Neural progenitor cell (in vitro differentiated cells): ENCODE measurements at regions not wholly inside any gene's neighbourhood (a gene's known extent, or its start where the extent isn't known, plus 50 kb on each side); places are given as distances from the start of the nearest gene placed in this dataset.

Experiments
- DNase-seq: peaks from one replicate; pipeline ENCODE4 v3.0.0-alpha.2; 2016; ENCODE audit warnings: low spot score
- H2AFZ ChIP-seq: fragments of 200-600 bp; sonication (generic); replicated peaks from 2 replicates; pipeline ENCODE4 v1.6.1; 2016; ENCODE audit warnings: antibody characterized with exemption
- H3F3A ChIP-seq: fragments of 200-600 bp; sonication (generic); 2 replicates; pipeline ENCODE4 v1.6.1; 2016; ENCODE audit warnings: antibody characterized with exemption, low read depth
- H3K27ac ChIP-seq: fragments of 200-600 bp; sonication (generic); 2 replicates; pipeline ENCODE4 v1.5.1; 2016; ENCODE audit warnings: mild to moderate bottlenecking
- H3K27me3 ChIP-seq: fragments of 200-600 bp; sonication (generic); 2 replicates; pipeline ENCODE4 v1.6.1; 2016; ENCODE audit warnings: mild to moderate bottlenecking, moderate library complexity
- H3K36me3 ChIP-seq: fragments of 200-600 bp; sonication (generic); 2 replicates; pipeline ENCODE4 v1.5.1; 2016
- H3K4me1 ChIP-seq: fragments of 200-600 bp; sonication (generic); 2 replicates; pipeline ENCODE4 v1.6.1; 2016; ENCODE audit warnings: mixed run types
- H3K4me2 ChIP-seq: fragments of 200-600 bp; sonication (generic); 2 replicates; pipeline ENCODE4 v1.6.1; 2016
- H3K4me3 ChIP-seq: fragments of 200-600 bp; sonication (generic); 2 replicates; pipeline ENCODE4 v1.5.1; 2016
- H3K79me2 ChIP-seq: fragments of 200-600 bp; sonication (generic); 2 replicates; pipeline ENCODE4 v1.6.1; 2016; ENCODE audit warnings: low read depth
- H3K9ac ChIP-seq: fragments of 200-600 bp; sonication (generic); 2 replicates; pipeline ENCODE4 v1.6.1; 2016
- H3K9me3 ChIP-seq: fragments of 200-600 bp; sonication (generic); 2 replicates; pipeline ENCODE4 v1.5.1; 2016; ENCODE audit warnings: low read depth
- H4K20me1 ChIP-seq: fragments of 200-600 bp; sonication (generic); 2 replicates; pipeline ENCODE4 v1.6.1; 2016; ENCODE audit warnings: low read depth
- H3K27ac Mint-ChIP-seq: 3 replicates; pipeline ENCODE4 v1.8.0; 2021; ENCODE audit warnings: mixed read lengths
- H3K27me3 Mint-ChIP-seq: 2 replicates; pipeline ENCODE4 v1.8.0; 2022; ENCODE audit warnings: low read depth, mild to moderate bottlenecking, inconsistent platforms, moderate library complexity, mixed read lengths; ENCODE audit not compliant: insufficient read depth
- H3K36me3 Mint-ChIP-seq: 3 replicates; pipeline ENCODE4 v1.8.0; 2021; ENCODE audit warnings: mixed read lengths
- H3K4me1 Mint-ChIP-seq: 3 replicates; pipeline ENCODE4 v1.8.0; 2021; ENCODE audit warnings: mixed read lengths
- H3K4me3 Mint-ChIP-seq: 3 replicates; pipeline ENCODE4 v1.8.0; 2021; ENCODE audit warnings: mild to moderate bottlenecking, moderate library complexity, mixed read lengths
- H3K9me3 Mint-ChIP-seq: 3 replicates; pipeline ENCODE4 v1.8.0; 2020; ENCODE audit warnings: mixed read lengths
- CTCF ChIP-seq: fragments of 200-600 bp; sonication (generic); IDR thresholded peaks from 2 replicates; pipeline ENCODE4 v1.5.1; 2017; ENCODE audit warnings: antibody characterized with exemption, mild to moderate bottlenecking
- EZH2 ChIP-seq: fragments of 200-600 bp; sonication (generic); IDR thresholded peaks from 2 replicates; pipeline ENCODE4 v1.6.1; 2017; ENCODE audit warnings: antibody characterized with exemption, mild to moderate bottlenecking, moderate library complexity
- EZH2phosphoT487 ChIP-seq: fragments of 200-600 bp; sonication (generic); IDR thresholded peaks from 2 replicates; pipeline ENCODE4 v1.6.1; 2017; ENCODE audit warnings: antibody characterized with exemption

GRCh38 chr2:220336771-220337170 lies 709.3 kb downstream of the SLC4A3 start:
- no peak for DNase-seq
- no peak for TF ChIP-seq EZH2phosphoT487
- no peak for TF ChIP-seq CTCF
- no peak for TF ChIP-seq EZH2
- no peak overlapping the region for H3K27ac Mint-ChIP-seq
- Histone ChIP-seq H3K27ac (no peak overlapping the region), H3K4me3 (no peak overlapping the region), H3K9me3 (no peaks in the 10 kb centered on the region), H3K79me2 (no peaks in the 10 kb centered on the region), H3F3A (no peaks in the 10 kb centered on the region), H3K27me3 (no peaks in the 10 kb centered on the region), H3K36me3 (no peaks in the 10 kb centered on the region), H3K9ac (no peak overlapping the region), H3K4me2 (no peak overlapping the region), H4K20me1 (no peaks in the 10 kb centered on the region), H3K4me1 (no peaks in the 10 kb centered on the region), H2AFZ (no peak overlapping the region)
- H3K4me3 Mint-ChIP-seq = no peak overlapping the region
- no peaks in the 10 kb centered on the region for H3K36me3 Mint-ChIP-seq
- H3K27me3 Mint-ChIP-seq = peaks cover 3% of the 10 kb centered on the region
- H3K9me3 Mint-ChIP-seq = peaks cover 9% of the 10 kb centered on the region
- peaks cover 6% of the 10 kb centered on the region for H3K4me1 Mint-ChIP-seq

GRCh38 chr2:220337611-220338440 lies 710.4 kb downstream of the SLC4A3 start:
- H3K9me3 Mint-ChIP-seq = peaks cover 2% of the 10 kb centered on the region
- no peaks in the 10 kb centered on the region for H3K36me3 Mint-ChIP-seq
- Histone ChIP-seq H3F3A (no peaks in the 10 kb centered on the region), H3K9me3 (no peaks in the 10 kb centered on the region), H3K4me3 (no peak overlapping the region), H3K79me2 (no peaks in the 10 kb centered on the region), H3K4me2 (no peak overlapping the region), H2AFZ (no peak overlapping the region), H4K20me1 (no peaks in the 10 kb centered on the region), H3K4me1 (no peaks in the 10 kb centered on the region), H3K36me3 (no peaks in the 10 kb centered on the region), H3K27ac (no peak overlapping the region), H3K9ac (no peak overlapping the region), H3K27me3 (no peaks in the 10 kb centered on the region)
- no peak overlapping the region for H3K27ac Mint-ChIP-seq
- no peak overlapping the region for H3K4me3 Mint-ChIP-seq
- no peak for DNase-seq
- TF ChIP-seq EZH2phosphoT487 (no peak), CTCF (no peak), EZH2 (no peak)
- H3K4me1 Mint-ChIP-seq = peaks cover 6% of the 10 kb centered on the region
- peaks cover 3% of the 10 kb centered on the region for H3K27me3 Mint-ChIP-seq

GRCh38 chr2:220341014-220341413 lies 713.6 kb downstream of the SLC4A3 start:
- Histone ChIP-seq H3K79me2 (no peaks in the 10 kb centered on the region), H3K4me3 (no peak overlapping the region), H4K20me1 (no peaks in the 10 kb centered on the region), H3K36me3 (no peaks in the 10 kb centered on the region), H3K4me1 (peaks cover 7% of the 10 kb centered on the region), H3K9ac (no peak overlapping the region), H3K4me2 (no peak overlapping the region), H3F3A (no peaks in the 10 kb centered on the region), H2AFZ (no peak overlapping the region), H3K27me3 (no peaks in the 10 kb centered on the region), H3K9me3 (no peaks in the 10 kb centered on the region), H3K27ac (no peak overlapping the region)
- H3K36me3 Mint-ChIP-seq = no peaks in the 10 kb centered on the region
- TF ChIP-seq CTCF (no peak), EZH2 (no peak), EZH2phosphoT487 (no peak)
- no peak overlapping the region for H3K27ac Mint-ChIP-seq
- H3K27me3 Mint-ChIP-seq = peaks cover 3% of the 10 kb centered on the region
- DNase-seq = no peak
- peaks cover 1% of the 10 kb centered on the region for H3K4me1 Mint-ChIP-seq
- H3K4me3 Mint-ChIP-seq = no peak overlapping the region
- no peaks in the 10 kb centered on the region for H3K9me3 Mint-ChIP-seq
